MM.1S (cell line): ENCODE measurements at regions not wholly inside any gene's neighbourhood (a gene's known extent, or its start where the extent isn't known, plus 50 kb on each side); places are given as distances from the start of the nearest gene placed in this dataset.

Source experiments
- DNase-seq: peaks from one replicate; pipeline ENCODE4 v3.0.0-alpha.2; 2015
- H2AFZ ChIP-seq: fragments of 300-600 bp; sonication (generic); 2 replicates; pipeline ENCODE4 v1.6.0; 2016; ENCODE audit warnings: antibody characterized with exemption, low read length
- H3F3A ChIP-seq: fragments of 300-600 bp; sonication (generic); 2 replicates; pipeline ENCODE4 v1.6.1; 2016; ENCODE audit warnings: mild to moderate bottlenecking, antibody characterized with exemption, low read length, moderate library complexity, mixed read lengths; ENCODE audit not compliant: insufficient read depth
- H3K27ac ChIP-seq: fragments of 300-600 bp; sonication (generic); 2 replicates; pipeline ENCODE4 v1.5.1; 2016; ENCODE audit warnings: mild to moderate bottlenecking, low read length
- H3K27me3 ChIP-seq: fragments of 300-600 bp; sonication (generic); replicated peaks from 2 replicates; pipeline ENCODE4 v1.6.0; 2016; ENCODE audit warnings: low read length; ENCODE audit not compliant: insufficient read depth
- H3K36me3 ChIP-seq: fragments of 300-600 bp; sonication (generic); replicated peaks from 2 replicates; pipeline ENCODE4 v1.6.1; 2016; ENCODE audit warnings: mild to moderate bottlenecking, low read length, mixed read lengths; ENCODE audit not compliant: insufficient read depth
- H3K4me1 ChIP-seq: fragments of 300-600 bp; sonication (generic); 2 replicates; pipeline ENCODE4 v1.6.1; 2016; ENCODE audit warnings: low read length, mixed read lengths
- H3K4me2 ChIP-seq: fragments of 300-600 bp; sonication (generic); 2 replicates; pipeline ENCODE4 v1.6.0; 2016; ENCODE audit warnings: low read depth, low read length
- H3K4me3 ChIP-seq: fragments of 300-600 bp; sonication (generic); 2 replicates; pipeline ENCODE4 v1.5.1; 2016; ENCODE audit warnings: low read length, mixed read lengths
- H3K79me2 ChIP-seq: fragments of 300-600 bp; sonication (generic); 2 replicates; pipeline ENCODE4 v1.6.1; 2016; ENCODE audit warnings: mixed run types, low read length, mixed read lengths
- H3K9ac ChIP-seq: fragments of 300-600 bp; sonication (generic); 2 replicates; pipeline ENCODE4 v1.6.1; 2016; ENCODE audit warnings: low read length, mixed read lengths
- H3K9me2 ChIP-seq: fragments of 300-600 bp; sonication (generic); replicated peaks from 2 replicates; pipeline ENCODE4 v1.6.1; 2016; ENCODE audit warnings: mild to moderate bottlenecking, low read length, mixed read lengths; ENCODE audit not compliant: insufficient read depth
- H3K9me3 ChIP-seq: fragments of 300-600 bp; sonication (generic); replicated peaks from 2 replicates; pipeline ENCODE4 v1.6.1; 2016; ENCODE audit warnings: mild to moderate bottlenecking, low read length, mixed read lengths; ENCODE audit not compliant: insufficient read depth
- H4K20me1 ChIP-seq: fragments of 300-600 bp; sonication (generic); 2 replicates; pipeline ENCODE4 v1.6.1; 2016; ENCODE audit warnings: mild to moderate bottlenecking, low read length, moderate library complexity, mixed read lengths; ENCODE audit not compliant: insufficient read depth
- EZH2 ChIP-seq: fragments of 300-600 bp; sonication (generic); optimal IDR thresholded peaks from 2 replicates; pipeline ENCODE3; 2017; ENCODE audit warnings: low read depth, mild to moderate bottlenecking, antibody characterized with exemption, low read length, mixed read lengths
- EZH2phosphoT487 ChIP-seq: fragments of 300-600 bp; sonication (generic); IDR thresholded peaks from 2 replicates; pipeline ENCODE4 v1.6.1; 2018; ENCODE audit warnings: antibody characterized with exemption, low read length
- TF ChIP-seq, protein P1 (sequence below): fragments of 300-600 bp; sonication (generic); IDR thresholded peaks from 2 replicates; pipeline ENCODE4 v1.5.1; 2016; ENCODE audit warnings: antibody characterized with exemption, low read length, mixed read lengths

DNA sequence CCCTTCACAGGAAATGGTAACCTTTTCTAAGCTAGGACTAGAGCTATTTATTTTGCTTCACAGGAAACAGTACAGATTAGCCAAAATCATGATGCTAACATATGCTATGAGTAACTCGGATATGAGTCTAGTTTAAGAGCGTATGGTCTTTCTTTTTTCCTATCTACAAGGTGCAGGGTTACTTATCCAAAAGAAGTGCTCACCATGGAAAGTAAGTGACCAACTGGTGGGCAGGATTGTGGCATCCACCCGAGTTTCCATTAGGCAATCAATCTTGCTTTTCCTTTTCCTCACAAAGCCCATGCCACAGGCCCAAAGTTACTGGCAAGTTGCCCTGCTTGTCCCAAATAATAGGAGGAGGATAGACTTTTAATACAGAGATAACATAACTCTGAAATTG, 765.1 kb upstream of the POM121L12 start:
- Histone ChIP-seq H3K27me3 (no peaks in the 10 kb centered on the region), H3K36me3 (no peaks in the 10 kb centered on the region), H3K79me2 (no peaks in the 10 kb centered on the region), H3K27ac (no peak overlapping the region), H3K4me1 (no peaks in the 10 kb centered on the region), H2AFZ (no peak overlapping the region), H4K20me1 (no peaks in the 10 kb centered on the region), H3K4me3 (no peak overlapping the region), H3K4me2 (no peak overlapping the region), H3K9me2 (no peaks in the 10 kb centered on the region), H3F3A (no peaks in the 10 kb centered on the region), H3K9ac (no peak overlapping the region), H3K9me3 (no peaks in the 10 kb centered on the region)
- TF ChIP-seq, protein P1, sequence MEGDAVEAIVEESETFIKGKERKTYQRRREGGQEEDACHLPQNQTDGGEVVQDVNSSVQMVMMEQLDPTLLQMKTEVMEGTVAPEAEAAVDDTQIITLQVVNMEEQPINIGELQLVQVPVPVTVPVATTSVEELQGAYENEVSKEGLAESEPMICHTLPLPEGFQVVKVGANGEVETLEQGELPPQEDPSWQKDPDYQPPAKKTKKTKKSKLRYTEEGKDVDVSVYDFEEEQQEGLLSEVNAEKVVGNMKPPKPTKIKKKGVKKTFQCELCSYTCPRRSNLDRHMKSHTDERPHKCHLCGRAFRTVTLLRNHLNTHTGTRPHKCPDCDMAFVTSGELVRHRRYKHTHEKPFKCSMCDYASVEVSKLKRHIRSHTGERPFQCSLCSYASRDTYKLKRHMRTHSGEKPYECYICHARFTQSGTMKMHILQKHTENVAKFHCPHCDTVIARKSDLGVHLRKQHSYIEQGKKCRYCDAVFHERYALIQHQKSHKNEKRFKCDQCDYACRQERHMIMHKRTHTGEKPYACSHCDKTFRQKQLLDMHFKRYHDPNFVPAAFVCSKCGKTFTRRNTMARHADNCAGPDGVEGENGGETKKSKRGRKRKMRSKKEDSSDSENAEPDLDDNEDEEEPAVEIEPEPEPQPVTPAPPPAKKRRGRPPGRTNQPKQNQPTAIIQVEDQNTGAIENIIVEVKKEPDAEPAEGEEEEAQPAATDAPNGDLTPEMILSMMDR = no peak
- no peak for TF ChIP-seq EZH2
- no peak for TF ChIP-seq EZH2phosphoT487
- DNase-seq = no peak

DNA sequence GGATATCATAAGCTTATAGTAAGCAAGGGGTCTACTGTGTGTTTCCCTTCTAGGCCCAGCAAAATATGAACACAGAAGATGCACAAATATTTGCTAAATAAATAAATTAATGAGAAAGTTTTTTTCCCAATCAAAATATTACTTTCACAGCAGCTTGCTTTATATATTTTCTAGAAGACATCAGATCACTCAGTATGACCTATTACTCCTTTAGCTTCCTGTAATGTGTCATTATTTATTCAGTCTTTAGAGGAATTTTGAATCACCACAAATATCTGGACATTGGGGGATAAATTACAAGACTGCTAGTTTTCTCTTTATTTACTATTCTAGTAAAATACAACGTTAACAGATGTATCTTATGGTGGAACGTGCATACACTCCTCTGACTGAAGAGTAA, 765.8 kb upstream of the POM121L12 start:
- TF ChIP-seq EZH2 (no peak), EZH2phosphoT487 (no peak)
- TF ChIP-seq, protein P1 = no peak
- H2AFZ ChIP-seq = no peak overlapping the region
- no peak overlapping the region for H3K4me3 ChIP-seq

DNA sequence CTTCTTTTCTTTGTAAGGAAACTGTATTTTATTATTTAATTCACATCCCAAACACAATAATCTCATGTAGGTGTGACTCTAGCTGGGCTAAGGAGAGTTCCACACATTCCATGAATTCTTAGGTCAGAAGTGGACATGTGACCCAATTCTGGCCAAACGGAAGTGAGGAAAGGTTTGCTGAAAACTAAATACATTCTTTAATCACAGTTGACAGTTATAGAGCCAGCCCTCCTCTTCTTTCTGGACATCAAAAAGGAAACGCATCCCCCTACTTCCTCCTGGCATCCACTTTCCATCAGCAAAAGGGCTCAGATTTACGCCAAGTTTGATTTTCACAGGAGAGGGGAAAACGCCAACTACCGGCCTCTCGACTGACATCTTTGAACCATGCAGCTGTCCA, 774.4 kb upstream of the POM121L12 start:
- Histone ChIP-seq H3K27ac (no peak overlapping the region), H3K4me3 (no peak overlapping the region), H2AFZ (no peak overlapping the region), H3K36me3 (no peaks in the 10 kb centered on the region), H3K9me3 (no peaks in the 10 kb centered on the region), H3K27me3 (no peaks in the 10 kb centered on the region), H3K4me1 (no peaks in the 10 kb centered on the region), H4K20me1 (no peaks in the 10 kb centered on the region), H3F3A (no peaks in the 10 kb centered on the region), H3K79me2 (no peaks in the 10 kb centered on the region), H3K4me2 (no peak overlapping the region), H3K9ac (no peak overlapping the region), H3K9me2 (no peaks in the 10 kb centered on the region)
- no peak for DNase-seq
- TF ChIP-seq, protein P1 = no peak
- no peak for TF ChIP-seq EZH2phosphoT487
- TF ChIP-seq EZH2 = no peak

More for the DNA sequence above, 765.8 kb upstream of the POM121L12 start:
- H3K27ac ChIP-seq = no peak overlapping the region
- H3K4me2 ChIP-seq = no peak overlapping the region
- no peaks in the 10 kb centered on the region for H4K20me1 ChIP-seq
- no peaks in the 10 kb centered on the region for H3K79me2 ChIP-seq
- no peaks in the 10 kb centered on the region for H3K9me3 ChIP-seq
- no peaks in the 10 kb centered on the region for H3K36me3 ChIP-seq
- no peaks in the 10 kb centered on the region for H3K9me2 ChIP-seq
- no peak overlapping the region for H3K9ac ChIP-seq
- no peaks in the 10 kb centered on the region for H3K27me3 ChIP-seq
- DNase-seq = no peak
- H3F3A ChIP-seq = no peaks in the 10 kb centered on the region
- no peaks in the 10 kb centered on the region for H3K4me1 ChIP-seq
